Prostate gland (tissue), 2 donors: ENCODE measurements at regions not wholly inside any gene's neighbourhood (a gene's known extent, or its start where the extent isn't known, plus 50 kb on each side); places are given as distances from the start of the nearest gene placed in this dataset.

Experiments
- CTCF ChIP-seq, 4 experiments: fragments of 200-600 bp in 2 of 4; fragments of 450-650 bp in 2 of 4; sonication (generic) in 2 of 4; IDR thresholded peaks; 1 replicate in 3 of 4; 2 replicates in 1 of 4; pipeline ENCODE4 v1.5.1; 2016 to 2019; ENCODE audit warnings: antibody characterized with exemption in 4 of 4, mild to moderate bottlenecking in 2 of 4, moderate library complexity in 2 of 4
- POLR2AphosphoS5 ChIP-seq: sonication (generic); formaldehyde crosslinking; IDR thresholded peaks from one replicate; pipeline ENCODE4 v1.6.1; 2017; ENCODE audit warnings: antibody characterized with exemption

- no peak for TF ChIP-seq POLR2AphosphoS5
- TF ChIP-seq CTCF (IDR thresholded peaks at IDR 0.05) = no peak
These were observed 128.4 kb downstream of the AGTR2 start for GRCh38 chrX:116298956-116299355.
